Stomach smooth muscle (tissue), 2 donors: ENCODE measurements at regions not wholly inside any gene's neighbourhood (a gene's known extent, or its start where the extent isn't known, plus 50 kb on each side); places are given as distances from the start of the nearest gene placed in this dataset.

Source experiments
- H3K27ac ChIP-seq: one replicate; pipeline ENCODE4 v1.7.0; 2013; ENCODE audit warnings: mild to moderate bottlenecking, low read length, inconsistent platforms
- H3K27me3 ChIP-seq, 2 donors: one replicate each; pipeline ENCODE4 v1.7.0; 2013; ENCODE audit warnings: low read length in 2 of 2; ENCODE audit not compliant: insufficient read depth in 2 of 2, control insufficient read depth in 1 of 2
- H3K36me3 ChIP-seq, 2 donors: one replicate each; pipeline ENCODE4 v1.7.0; 2013; ENCODE audit warnings: low read length in 2 of 2; ENCODE audit not compliant: control insufficient read depth in 2 of 2, insufficient read depth in 2 of 2
- H3K4me1 ChIP-seq: one replicate; pipeline ENCODE4 v1.7.0; 2013; ENCODE audit warnings: low read length; ENCODE audit not compliant: control insufficient read depth, insufficient read depth
- H3K4me3 ChIP-seq, 2 donors: one replicate each; pipeline ENCODE4 v1.7.0; 2013; ENCODE audit warnings: low read length in 2 of 2
- H3K9ac ChIP-seq, 2 donors: one replicate each; pipeline ENCODE4 v1.7.0; 2013; ENCODE audit warnings: low read length in 2 of 2, mild to moderate bottlenecking in 1 of 2
- H3K9me3 ChIP-seq, 2 donors: one replicate each; pipeline ENCODE4 v1.7.0; 2013; ENCODE audit warnings: low read length in 2 of 2; ENCODE audit not compliant: control insufficient read depth in 2 of 2
- donor health status: healthy.
- donor health status: Pancreatic carcinoma.

DNA sequence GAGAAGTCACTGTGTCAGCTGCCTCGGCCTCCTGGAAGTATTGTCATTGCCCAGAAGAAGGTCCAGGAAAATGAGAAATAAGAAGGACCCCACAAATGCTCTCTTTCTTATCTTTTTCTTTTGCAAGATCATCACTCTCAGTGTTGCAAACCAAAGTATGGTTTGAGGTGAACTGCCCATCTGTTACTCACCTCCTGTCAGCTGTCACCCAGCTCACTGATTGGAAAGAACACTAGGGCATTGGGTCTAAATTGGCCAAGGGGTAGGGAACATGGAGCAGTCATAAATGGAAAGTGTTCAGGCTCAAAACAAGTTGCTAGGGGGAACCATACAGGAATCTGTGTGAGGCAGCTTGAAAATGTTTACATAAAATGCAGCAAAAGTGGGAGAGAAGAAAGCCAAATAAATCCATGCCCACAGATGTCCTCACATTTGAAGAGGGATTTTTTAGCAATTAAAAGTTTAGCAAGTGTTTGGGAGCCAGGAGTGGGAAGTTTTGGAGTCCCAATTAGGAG is 431.2 kb upstream of the THBS1 start:
- no peak overlapping the region for H3K4me3 ChIP-seq
- no peaks in the 10 kb centered on the region for H3K9me3 ChIP-seq
- H3K9ac ChIP-seq: no peak overlapping the region
- H3K4me1 ChIP-seq: peaks cover 10% of the 10 kb centered on the region
- no peaks in the 10 kb centered on the region for H3K27me3 ChIP-seq
- H3K27ac ChIP-seq: no peak overlapping the region
- no peaks in the 10 kb centered on the region for H3K36me3 ChIP-seq

DNA sequence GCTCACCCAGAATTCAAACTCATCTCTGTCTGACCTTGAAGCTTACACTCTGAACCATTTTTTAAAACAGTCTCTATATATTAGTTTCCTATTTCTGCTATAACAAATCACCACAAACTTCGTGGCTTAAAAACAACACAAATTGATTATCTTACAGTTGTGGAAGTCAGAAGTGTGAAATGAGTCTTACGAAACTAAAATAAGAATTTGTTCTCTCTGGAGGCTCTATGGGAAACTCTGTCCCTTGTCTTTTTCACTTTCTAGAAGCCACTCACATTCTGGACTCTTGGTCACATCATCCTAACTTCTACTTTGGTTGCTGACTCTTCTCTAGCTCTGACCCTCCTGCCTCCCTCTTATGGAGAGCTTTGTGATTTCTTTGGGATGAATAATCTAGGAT is 429.3 kb upstream of the THBS1 start:
- peaks cover 10% of the 10 kb centered on the region for H3K4me1 ChIP-seq
- no peak overlapping the region for H3K27ac ChIP-seq
- H3K9ac ChIP-seq: no peak overlapping the region
- no peaks in the 10 kb centered on the region for H3K36me3 ChIP-seq
- H3K9me3 ChIP-seq: no peaks in the 10 kb centered on the region
- H3K4me3 ChIP-seq: no peak overlapping the region
- no peaks in the 10 kb centered on the region for H3K27me3 ChIP-seq

DNA sequence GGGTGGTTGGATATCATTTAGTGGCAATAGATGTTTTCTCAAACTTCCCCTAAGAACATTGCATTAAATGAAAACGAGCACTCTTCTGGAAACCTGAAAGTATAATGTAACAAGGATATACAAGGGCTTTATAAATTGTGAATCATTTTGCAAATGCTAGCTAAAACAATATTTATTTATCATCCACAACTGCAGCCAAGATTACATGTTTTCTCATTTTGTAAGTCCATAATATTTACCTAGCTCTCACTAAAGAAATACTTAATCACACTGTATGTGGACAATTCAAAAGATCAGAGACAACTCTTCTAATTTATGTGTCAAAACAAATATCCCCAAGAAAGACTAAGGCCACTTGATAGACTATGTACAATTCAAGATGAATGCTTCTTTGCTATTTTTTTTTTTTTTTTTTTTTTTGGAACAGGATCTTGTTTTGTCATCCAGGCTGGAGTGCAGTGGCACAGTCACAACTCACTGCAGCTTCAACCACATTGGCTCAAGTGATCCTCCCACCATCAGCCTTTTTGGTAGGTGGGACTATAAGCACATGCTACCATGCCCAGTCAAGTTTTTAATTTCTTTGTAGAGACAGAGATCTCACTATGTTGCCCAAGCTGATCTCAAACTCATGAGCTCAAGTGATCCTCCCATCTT is 427.7 kb upstream of the THBS1 start:
- H3K9ac ChIP-seq: no peak overlapping the region
- peak overlapping the region; percentile 13 for H3K27ac ChIP-seq
- peaks cover 10% of the 10 kb centered on the region for H3K4me1 ChIP-seq
- no peak overlapping the region for H3K4me3 ChIP-seq
- H3K9me3 ChIP-seq: no peaks in the 10 kb centered on the region
- no peaks in the 10 kb centered on the region for H3K36me3 ChIP-seq
- H3K27me3 ChIP-seq: no peaks in the 10 kb centered on the region

DNA sequence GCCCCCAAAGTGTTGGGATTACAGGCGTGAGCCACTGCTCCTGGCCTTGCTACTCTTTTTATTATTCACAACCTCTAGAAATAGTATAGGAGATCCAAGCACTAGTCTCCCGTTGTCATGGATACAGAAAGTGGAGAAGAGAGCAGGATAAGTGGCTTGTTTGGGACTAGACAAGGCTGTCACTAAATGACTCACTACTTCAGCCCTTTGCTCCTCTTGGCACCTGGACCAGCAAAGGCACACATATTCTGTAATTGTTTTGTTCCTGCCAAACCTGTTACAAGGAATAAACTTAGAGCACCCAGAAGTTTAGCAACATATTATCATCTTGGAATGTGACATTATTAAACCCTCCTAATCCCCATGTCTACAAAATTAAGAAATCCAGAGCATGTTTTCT is 427.2 kb upstream of the THBS1 start:
- Histone ChIP-seq H3K4me1 (peaks cover 10% of the 10 kb centered on the region), H3K27me3 (no peaks in the 10 kb centered on the region), H3K4me3 (no peak overlapping the region), H3K9ac (no peak overlapping the region), H3K36me3 (no peaks in the 10 kb centered on the region), H3K27ac (peak overlapping the region; percentile 13), H3K9me3 (no peaks in the 10 kb centered on the region)

DNA sequence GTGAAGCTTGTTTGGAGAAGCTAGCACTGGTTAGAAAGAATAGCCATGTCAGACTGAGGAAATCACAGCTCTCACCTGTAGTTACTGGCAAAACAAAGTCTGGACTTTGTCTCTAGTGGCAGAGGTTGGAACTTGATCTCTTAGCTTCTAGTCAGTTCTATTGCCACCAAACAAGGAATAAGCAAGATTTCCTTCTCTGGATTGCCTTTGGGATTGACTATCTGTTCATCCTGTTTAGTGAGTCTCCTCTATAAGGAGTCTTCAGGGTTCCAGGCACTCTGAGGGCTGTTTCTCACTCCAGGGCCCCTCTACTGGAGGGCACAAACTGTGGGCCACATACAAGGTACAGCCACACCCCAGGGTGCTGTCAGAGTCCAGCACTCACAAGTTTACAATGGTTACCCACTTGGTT is 426.6 kb upstream of the THBS1 start:
- Histone ChIP-seq H3K9ac (no peak overlapping the region), H3K4me1 (peaks cover 10% of the 10 kb centered on the region), H3K9me3 (no peaks in the 10 kb centered on the region), H3K4me3 (no peak overlapping the region), H3K27me3 (no peaks in the 10 kb centered on the region), H3K27ac (peak overlapping the region; percentile 46), H3K36me3 (no peaks in the 10 kb centered on the region)

DNA sequence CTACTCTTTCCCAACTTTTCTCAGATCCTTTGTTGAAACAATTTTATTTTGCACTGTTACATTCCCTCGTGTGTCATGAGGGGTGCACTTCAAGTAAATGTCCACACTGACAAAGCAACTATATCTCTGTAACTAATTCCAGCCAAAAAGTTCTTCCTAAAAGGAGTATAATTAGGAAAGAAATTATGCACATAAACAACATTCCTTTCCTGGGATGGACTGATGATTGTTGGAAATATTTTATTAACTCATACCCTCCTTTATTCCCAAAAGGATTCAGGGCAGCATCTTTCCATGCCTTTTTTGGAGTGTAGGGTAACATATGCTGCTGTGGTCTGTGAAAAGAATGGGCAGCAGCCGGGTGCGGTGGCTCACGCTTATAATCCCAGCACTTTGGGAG is 426.1 kb upstream of the THBS1 start:
- Histone ChIP-seq H3K9me3 (no peaks in the 10 kb centered on the region), H3K4me1 (peaks cover 10% of the 10 kb centered on the region), H3K9ac (no peak overlapping the region), H3K4me3 (no peak overlapping the region), H3K27me3 (no peaks in the 10 kb centered on the region), H3K36me3 (no peaks in the 10 kb centered on the region), H3K27ac (peak overlapping the region; percentile 46)

DNA sequence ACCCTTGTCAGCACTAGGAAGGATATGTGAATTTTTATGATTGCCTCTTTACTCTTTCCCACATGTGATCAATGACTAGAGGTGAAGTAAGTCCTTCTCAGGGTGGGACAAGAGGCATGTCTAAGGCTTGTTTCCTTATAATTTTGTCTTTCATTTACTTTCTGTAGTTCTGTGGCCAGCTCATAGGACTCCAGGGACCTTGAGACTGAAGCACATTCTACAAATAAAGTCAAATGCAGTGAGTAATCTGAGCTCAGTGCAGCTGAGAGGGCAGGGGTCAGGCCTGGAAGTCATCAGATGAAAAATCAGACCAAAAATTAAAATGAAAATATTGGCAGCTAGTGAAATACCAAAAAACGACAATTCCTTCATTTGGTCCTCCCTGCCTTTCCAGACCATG is 424.7 kb upstream of the THBS1 start:
- H3K9ac ChIP-seq: no peak overlapping the region
- no peak overlapping the region for H3K4me3 ChIP-seq
- no peaks in the 10 kb centered on the region for H3K36me3 ChIP-seq
- peak overlapping the region; percentile 13 for H3K27ac ChIP-seq
- H3K4me1 ChIP-seq: peaks cover 10% of the 10 kb centered on the region
- no peaks in the 10 kb centered on the region for H3K9me3 ChIP-seq
- no peaks in the 10 kb centered on the region for H3K27me3 ChIP-seq

DNA sequence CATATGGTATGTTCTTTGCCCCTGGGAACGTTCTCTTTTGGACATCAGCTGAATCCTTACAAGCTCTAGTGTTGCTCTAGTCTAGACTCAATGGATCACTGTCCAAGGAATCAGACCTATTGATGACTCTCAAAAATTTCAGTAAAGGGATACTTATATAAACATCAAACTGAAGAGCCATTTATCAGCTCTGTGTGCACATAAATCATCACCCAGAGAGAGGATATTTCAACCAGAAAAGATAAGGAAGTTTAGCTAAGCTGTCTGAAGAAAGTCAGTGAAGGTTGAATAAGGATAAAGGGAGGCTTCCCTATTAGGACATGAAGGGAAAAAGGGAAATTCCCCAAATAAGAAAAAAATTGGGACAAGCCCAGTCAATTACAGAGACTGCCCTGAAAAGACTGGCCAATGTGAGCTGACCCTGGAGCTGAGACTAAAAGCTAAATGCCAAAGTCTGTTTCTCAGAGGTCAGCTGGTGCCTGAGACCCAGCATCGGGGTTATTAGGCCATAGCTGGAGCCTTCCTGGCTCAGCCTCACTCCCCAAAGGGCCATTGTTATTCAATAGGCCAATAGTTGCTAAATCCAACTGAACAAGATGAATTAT is 424.1 kb upstream of the THBS1 start:
- Histone ChIP-seq H3K4me3 (no peak overlapping the region), H3K27me3 (no peaks in the 10 kb centered on the region), H3K9me3 (no peaks in the 10 kb centered on the region), H3K4me1 (peaks cover 10% of the 10 kb centered on the region), H3K27ac (peak overlapping the region; percentile 13), H3K9ac (no peak overlapping the region), H3K36me3 (no peaks in the 10 kb centered on the region)

DNA sequence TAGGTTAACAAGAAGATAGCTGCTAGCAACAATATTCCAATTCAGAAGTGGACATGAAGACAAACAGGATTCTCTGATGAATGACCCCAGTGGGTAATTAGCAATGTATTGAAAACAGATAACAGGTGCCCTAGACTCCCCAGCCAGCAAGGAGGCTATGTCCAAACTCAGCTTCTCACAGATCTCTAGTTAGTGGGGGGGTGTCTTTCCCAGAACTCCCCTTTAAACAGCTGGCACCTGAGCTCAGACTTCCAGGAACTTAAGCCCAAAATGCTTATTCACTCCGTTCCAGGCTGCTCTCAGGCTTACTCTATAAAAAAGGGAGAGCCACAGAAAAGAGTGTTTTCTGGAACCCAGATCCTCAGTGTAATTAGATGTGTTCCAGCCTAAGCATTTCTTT is 423.0 kb upstream of the THBS1 start:
- Histone ChIP-seq H3K36me3 (no peaks in the 10 kb centered on the region), H3K9me3 (no peaks in the 10 kb centered on the region), H3K4me3 (no peak overlapping the region), H3K27me3 (no peaks in the 10 kb centered on the region), H3K9ac (no peak overlapping the region), H3K4me1 (peaks cover 10% of the 10 kb centered on the region), H3K27ac (no peak overlapping the region)

DNA sequence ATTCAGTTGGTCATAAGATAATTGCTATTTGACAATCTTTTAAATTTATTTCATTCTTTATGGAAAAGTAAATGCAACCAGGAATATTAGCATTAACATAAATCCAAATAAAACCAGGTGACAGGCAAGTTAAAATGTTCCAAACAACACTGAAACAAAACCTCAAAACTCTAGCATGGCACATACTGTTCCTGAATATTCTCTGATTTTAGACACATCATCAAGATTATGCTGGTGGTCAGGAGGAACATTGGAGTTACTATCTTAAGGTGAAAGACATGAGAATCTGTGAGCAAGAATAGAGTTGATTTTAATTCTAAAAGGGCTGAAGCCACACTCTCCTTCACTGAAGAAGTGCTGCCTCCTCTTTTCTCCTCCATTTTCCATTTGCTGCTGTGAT is 421.0 kb upstream of the THBS1 start:
- no peaks in the 10 kb centered on the region for H3K4me1 ChIP-seq
- H3K4me3 ChIP-seq: no peak overlapping the region
- no peaks in the 10 kb centered on the region for H3K36me3 ChIP-seq
- no peak overlapping the region for H3K27ac ChIP-seq
- no peaks in the 10 kb centered on the region for H3K9me3 ChIP-seq
- no peaks in the 10 kb centered on the region for H3K27me3 ChIP-seq
- H3K9ac ChIP-seq: no peak overlapping the region

DNA sequence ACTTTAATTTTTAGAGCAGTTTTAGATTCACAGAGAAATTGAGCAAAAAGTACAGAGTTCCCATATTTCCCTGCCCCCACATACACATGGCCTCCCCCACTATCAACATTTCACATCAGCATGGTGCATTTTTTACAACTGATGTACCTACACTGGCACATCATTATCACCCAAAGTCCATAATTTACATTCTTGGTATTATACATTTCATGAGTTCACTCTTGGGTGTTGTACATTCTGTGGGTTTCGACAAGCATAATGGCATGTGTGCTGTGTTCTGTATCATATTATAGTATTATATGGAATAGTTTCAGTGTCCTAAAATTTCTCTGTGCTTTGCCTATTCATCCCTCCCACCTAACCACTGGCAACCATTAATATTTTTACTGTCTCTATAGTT is 419.8 kb upstream of the THBS1 start:
- Histone ChIP-seq H3K9me3 (no peaks in the 10 kb centered on the region), H3K4me3 (no peak overlapping the region), H3K4me1 (no peaks in the 10 kb centered on the region), H3K27me3 (no peaks in the 10 kb centered on the region), H3K36me3 (no peaks in the 10 kb centered on the region), H3K27ac (no peak overlapping the region), H3K9ac (no peak overlapping the region)
